ENCODE measurements at regions not wholly inside any gene's neighbourhood (a gene's known extent, or its start where the extent isn't known, plus 50 kb on each side); places are given as distances from the start of the nearest gene placed in this dataset.

GRCh38 chr10:129224065-129224464 lies 243.0 kb upstream of the MGMT start:
- Histone ChIP-seq H3K79me2 (ENCODE audit: control insufficient read depth, insufficient read depth, low read length) (no peaks in the 10 kb centered on the region), H2AFZ (ENCODE audit: low read depth, low read length) (no peak overlapping the region), H3K4me2 (ENCODE audit: insufficient read depth, low read length) (no peak overlapping the region), H4K20me1 (replicated peaks; ENCODE audit: control insufficient read depth, extremely low read depth, insufficient read depth, low read length) (no peaks in the 10 kb centered on the region), H3K36me3 (ENCODE audit: control insufficient read depth in 2 of 2, extremely low read depth in 1 of 2, insufficient read depth in 2 of 2, low read length in 2 of 2) (no peaks in the 10 kb centered on the region), H3K27ac (ENCODE audit: insufficient read depth, low read depth, low read length) (no peak overlapping the region), H3K4me3 (replicated peaks in 1 of 3; ENCODE audit: insufficient read depth in 1 of 3, low read depth in 1 of 3, low read length in 3 of 3) (no peak overlapping the region), H3K4me1 (ENCODE audit: control insufficient read depth, extremely low read depth, insufficient read depth, low read length) (no peaks in the 10 kb centered on the region), H3K9ac (replicated peaks; ENCODE audit: extremely low read depth, insufficient read depth, low read length) (no peak overlapping the region), H3K9me1 (replicated peaks; ENCODE audit: control insufficient read depth, extremely low read depth, insufficient read depth, low read length) (no peaks in the 10 kb centered on the region), H3K9me3 (replicated peaks; ENCODE audit: control insufficient read depth, insufficient read depth, low read length) (no peaks in the 10 kb centered on the region), H3K27me3 (ENCODE audit: control insufficient read depth in 2 of 2, insufficient read depth in 2 of 2, low read length in 2 of 2) (no peaks in the 10 kb centered on the region)
- dilution Hi-C loops (cut with MboI; ENCODE audit: extremely low pct_ligation_motif_present, low sequenced_read_pairs) (no loop called here), intact Hi-C loops (cut with micrococcal nuclease) (no loop called here)
- DNase-seq (ENCODE audit: low read depth, low spot score) (no peak), FAIRE-seq (no peak)
- TF ChIP-seq GATA2 (IDR thresholded peaks at IDR 0.05; ENCODE audit: insufficient read depth, insufficient read length, low read depth, low read length) = no peak
- TF ChIP-seq EZH2 (IDR thresholded peaks at IDR 0.05; ENCODE audit: borderline replicate concordance, low read depth, low read length, severe bottlenecking) = no peak
- no peak for TF ChIP-seq POLR2A (IDR thresholded peaks at IDR 0.05; ENCODE audit: low read depth, low read length)
- TF ChIP-seq MYC (IDR thresholded peaks at IDR 0.05; ENCODE audit: low read depth, low read length) = no peak
- TF ChIP-seq FOS (IDR thresholded peaks at IDR 0.05; ENCODE audit: borderline replicate concordance, insufficient read depth, low read length) = no peak
- TF ChIP-seq JUN (IDR thresholded peaks at IDR 0.05; ENCODE audit: borderline replicate concordance, insufficient read depth, insufficient read length, low read depth) = no peak
- TF ChIP-seq MAX (IDR thresholded peaks at IDR 0.05; ENCODE audit: insufficient read depth, insufficient read length) = no peak
- no peak for TF ChIP-seq CTCF (IDR thresholded peaks at IDR 0.05; ENCODE audit: extremely low read depth in 1 of 2, insufficient read depth in 1 of 2, low read depth in 1 of 2, low read length in 2 of 2)
- no peak for TF ChIP-seq POLR2AphosphoS5 (IDR thresholded peaks at IDR 0.05; ENCODE audit: insufficient read depth, low read depth, low read length)
- BruUV-seq (replicated peaks) = no TSS peak
- ChIA-PET CTCF (no interaction called here), POLR2A (no interaction called here)
